ENCODE measurements at regions not wholly inside any gene's neighbourhood (a gene's known extent, or its start where the extent isn't known, plus 50 kb on each side); places are given as distances from the start of the nearest gene placed in this dataset.

DNA sequence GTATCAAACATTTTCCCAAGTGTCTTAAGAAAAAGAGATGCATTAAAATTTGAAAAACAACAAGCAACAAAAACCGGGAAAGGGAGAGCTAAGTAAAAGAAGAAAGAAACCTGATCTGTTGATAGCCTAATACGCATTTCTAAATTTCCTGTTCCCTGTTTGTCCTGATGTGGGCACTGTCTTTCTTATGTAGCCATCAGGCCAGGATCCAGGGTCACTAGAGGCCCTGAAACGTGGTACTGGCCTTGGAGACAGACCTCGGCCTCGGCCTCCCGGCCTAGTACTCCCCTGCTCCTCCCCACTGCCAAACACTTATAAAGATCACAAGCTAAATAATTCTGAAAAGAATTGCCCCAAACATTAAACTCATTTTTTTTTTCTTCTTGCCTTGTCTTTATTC is 547.2 kb downstream of the IRX1 start:
- DNase-seq: no peak

DNA sequence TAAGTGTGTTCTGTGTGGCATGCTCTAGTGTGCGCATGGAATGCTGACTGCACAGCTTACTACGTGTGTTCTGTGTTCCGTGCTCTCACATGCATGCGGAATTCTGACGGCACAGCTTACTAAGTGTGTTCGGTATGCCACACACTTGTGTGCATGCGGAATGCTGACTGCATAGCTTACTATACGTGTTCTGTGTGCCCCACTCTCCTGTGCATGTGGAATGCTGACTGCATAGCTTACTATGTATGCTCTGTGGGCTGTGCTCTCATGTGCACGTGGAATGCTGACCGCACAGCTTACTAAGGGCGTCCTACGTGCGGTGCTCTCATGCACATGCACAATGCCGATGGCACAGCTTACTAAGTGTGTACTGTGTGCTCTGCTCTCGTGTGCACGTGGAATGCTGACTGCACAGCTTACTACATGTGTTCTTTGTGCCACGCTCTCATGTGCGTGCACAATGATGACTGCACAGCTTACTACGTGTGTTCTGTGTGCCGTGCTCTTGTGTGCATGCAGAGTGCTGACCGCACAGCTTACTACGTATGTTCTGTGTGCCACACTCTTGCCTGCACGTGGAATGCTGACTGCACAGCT is 548.9 kb downstream of the IRX1 start:
- DNase-seq: no peak

DNA sequence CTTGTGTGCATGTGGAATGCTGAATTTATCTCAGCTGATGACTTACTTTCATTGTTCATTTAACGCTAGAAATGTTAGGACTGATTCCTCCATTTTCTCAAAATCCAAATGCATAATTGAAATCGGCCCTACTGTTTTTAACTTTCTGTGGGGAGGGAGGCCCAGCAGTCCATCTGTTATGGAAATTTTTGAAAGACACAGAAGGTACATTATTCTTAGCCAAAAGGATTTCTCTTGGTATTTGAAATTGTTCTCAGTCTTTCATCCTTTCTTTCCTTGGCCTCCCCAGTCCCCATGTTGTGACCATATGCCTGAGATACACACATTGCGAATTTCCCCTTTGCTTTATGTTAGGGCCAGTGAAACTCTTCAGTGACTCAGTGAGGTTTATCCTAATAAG is 549.9 kb downstream of the IRX1 start:
- DNase-seq: no peak

GRCh38 chr5:4148009-4148408 is 552.4 kb downstream of the IRX1 start:
- DNase-seq: no peak

DNA sequence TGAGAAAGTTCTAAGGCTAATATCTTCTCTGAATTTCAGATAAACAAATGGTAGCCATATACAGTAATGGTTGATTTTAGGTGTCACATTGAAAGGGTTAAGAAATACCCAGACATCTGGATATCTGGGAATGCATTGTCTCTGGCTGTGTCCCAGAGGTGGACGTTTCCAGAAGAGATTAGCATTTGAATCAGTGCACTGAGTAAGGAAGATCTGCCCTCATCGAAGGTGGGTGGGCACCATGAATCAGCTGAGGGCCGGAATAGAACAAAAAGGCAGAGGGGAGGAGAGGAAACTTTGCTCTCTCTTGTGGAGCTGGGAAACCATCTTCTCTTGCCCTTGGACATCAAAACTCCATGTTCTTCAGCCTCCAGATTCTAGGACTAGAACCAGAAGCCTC is 554.4 kb downstream of the IRX1 start:
- no peak for DNase-seq

DNA sequence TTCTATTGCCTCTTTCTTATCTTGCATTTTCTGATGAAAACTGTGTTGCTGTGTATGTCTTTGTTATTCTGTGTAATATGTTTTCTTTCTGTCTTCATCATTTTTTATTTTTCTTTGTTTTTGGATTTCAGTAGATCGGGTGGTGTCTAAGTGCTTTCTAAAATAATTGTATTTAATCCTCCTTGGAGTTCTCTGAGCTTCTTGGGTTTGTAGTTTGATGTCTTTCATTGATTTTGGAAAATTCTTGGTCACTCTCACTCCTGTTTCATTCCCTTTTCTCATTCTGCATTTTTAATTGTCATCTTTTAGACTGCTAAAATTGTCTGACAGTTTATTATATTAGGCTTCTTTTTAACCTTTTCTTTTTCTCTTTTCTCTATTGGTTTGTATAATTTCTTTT is 560.5 kb downstream of the IRX1 start:
- no peak for DNase-seq

- DNase-seq: no peak
Measured at GRCh38 chr5:4156889-4157288, 561.3 kb downstream of the IRX1 start.

DNA sequence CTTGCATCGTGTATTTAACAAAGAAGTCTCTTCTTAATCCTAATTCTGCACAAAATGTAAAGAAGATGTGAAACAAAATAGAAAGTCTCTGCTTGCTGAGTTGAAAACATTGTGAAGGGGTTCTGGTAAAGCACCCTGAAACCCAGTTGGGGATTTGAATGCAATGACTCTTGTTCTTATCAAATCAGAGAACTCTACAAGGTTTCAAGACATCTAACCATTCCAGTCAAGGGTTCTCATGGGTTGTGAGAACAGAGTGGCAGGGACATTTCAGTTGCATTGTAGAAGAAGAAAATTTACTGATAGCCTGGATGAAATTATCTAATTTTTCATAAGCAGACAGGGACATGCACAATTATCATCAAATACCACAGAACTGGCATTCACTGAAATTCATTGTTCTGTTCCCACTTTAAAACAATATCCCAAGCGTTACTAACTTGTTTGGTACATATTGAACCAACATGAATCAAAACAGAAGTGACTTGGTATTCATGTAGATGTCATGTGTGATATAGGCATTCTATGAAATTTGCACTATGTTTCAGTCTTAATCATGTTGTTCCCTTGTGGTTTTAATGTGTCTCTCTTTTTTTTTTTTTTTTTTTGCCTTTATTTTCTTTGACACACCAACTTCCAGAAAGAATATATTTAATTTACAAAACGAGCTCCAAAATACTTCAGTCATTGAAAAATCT is 563.3 kb downstream of the IRX1 start:
- no peak for DNase-seq

DNA sequence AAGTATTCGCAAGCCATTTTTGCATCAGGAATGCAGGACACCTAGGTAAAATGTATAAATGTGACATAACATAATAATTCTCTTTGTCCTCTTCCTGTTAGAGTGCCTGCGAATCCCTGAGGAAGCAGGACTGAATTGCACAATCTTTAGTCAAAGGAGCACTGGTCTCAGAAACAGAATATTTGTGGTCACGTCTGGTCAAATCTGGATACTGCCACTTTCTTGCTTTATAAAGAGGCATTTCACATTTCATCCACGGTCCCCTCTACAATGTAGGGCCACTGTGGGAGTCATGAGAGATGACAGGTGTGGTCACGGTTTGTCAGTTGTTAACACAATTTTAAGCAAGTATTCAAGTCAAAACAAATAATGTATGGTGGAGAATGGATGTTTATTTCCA is 564.0 kb downstream of the IRX1 start:
- no peak for DNase-seq

DNA sequence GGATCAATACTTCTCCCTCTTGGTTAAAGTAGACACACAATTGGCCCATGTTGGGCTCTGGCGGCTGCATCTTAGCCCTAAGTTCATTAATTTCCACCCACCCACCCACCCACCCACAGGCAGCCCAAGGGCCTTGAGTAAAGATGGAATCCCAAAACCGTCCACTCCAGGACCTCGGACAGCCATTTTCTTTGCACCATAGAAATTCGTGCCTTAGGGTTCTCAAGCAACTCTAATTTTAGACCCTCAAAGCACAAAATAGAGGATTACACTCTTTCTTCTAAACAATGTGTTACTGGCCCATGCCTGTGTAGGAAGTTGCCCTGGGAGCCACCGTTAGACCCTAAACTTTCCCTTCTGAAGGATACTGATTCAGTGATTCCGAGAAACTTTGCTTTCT is 568.5 kb downstream of the IRX1 start:
- DNase-seq: no peak

- DNase-seq: no peak
Measured at GRCh38 chr5:4180703-4181102, 585.1 kb downstream of the IRX1 start.

DNA sequence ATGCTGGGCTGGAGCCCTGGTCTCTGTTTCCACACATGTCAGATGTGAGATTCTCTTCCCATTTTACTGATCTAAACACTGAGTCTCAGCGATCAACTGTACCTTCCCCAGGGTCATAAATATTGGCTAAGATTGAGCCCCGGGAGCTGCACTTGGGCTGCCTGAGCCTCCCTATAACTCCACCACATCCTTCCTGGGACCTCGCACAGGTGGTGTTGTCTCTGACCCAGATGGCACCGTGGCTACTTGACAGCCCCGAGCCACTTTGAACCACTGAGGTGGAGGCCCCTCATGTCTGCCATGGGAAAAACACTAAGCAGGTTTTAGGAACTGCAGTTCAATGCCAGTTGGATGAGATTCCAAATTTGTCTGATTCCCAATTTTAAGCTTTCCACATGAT is 586.5 kb downstream of the IRX1 start:
- DNase-seq: no peak

- no peak for DNase-seq
Measured at GRCh38 chr5:4185127-4185526, 589.5 kb downstream of the IRX1 start.

DNA sequence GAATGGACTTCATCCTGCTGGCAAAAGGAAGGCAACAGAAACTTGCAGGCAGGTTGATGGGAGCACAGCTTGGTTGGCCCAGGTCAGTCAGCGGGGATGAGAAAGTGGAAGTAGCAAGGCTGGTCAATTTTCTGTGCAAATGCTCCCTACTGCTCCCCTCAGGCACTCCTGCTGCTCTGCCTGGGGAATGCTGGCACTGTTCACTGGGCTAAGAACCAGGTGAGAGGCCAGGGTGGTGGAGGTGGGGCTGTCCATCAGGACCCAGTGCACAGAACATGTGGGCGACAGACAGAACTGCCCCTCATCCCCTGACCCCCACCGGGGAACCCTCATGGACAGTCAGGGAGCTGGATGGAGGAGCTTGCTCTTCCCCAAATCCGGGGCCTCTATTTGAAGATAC is 593.1 kb downstream of the IRX1 start:
- no peak for DNase-seq

GRCh38 chr5:4189317-4189716 is 593.7 kb downstream of the IRX1 start:
- no peak for DNase-seq

GRCh38 chr5:4191041-4191440 is 595.4 kb downstream of the IRX1 start:
- DNase-seq: no peak

GRCh38 chr5:4191703-4192102 is 596.1 kb downstream of the IRX1 start:
- DNase-seq: no peak

- DNase-seq: no peak
Measured at GRCh38 chr5:4192111-4192510, 596.5 kb downstream of the IRX1 start.

GRCh38 chr5:4196744-4197143 is 601.1 kb downstream of the IRX1 start:
- no peak for DNase-seq

GRCh38 chr5:4197151-4197550 is 601.5 kb downstream of the IRX1 start:
- DNase-seq: no peak

DNA sequence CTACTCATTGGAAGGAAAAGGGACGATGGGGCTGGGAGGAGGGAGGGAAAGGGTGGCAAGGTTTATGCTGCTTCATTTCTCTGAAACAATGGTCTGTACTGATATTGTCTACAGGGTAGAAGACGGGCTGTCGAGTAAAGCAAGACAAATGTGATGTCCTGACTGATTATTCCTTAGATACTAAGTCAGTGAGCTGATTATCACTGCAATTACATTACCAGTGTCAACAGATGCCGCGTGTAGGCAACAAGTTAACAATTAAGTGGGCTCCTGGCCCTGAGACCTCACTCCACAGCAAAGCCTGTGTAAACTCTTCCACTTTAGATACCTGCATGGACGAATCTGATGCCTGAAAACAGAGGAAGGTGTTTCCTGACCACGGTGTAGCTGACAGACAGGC is 602.8 kb downstream of the IRX1 start:
- DNase-seq: no peak

GRCh38 chr5:4199049-4199841 is 603.6 kb downstream of the IRX1 start:
- no peak for DNase-seq

GRCh38 chr5:4203146-4203545 is 607.5 kb downstream of the IRX1 start:
- DNase-seq: no peak
